ENCODE measurements at regions not wholly inside any gene's neighbourhood (a gene's known extent, or its start where the extent isn't known, plus 50 kb on each side); places are given as distances from the start of the nearest gene placed in this dataset.

- no peak for TF ChIP-seq TAF1 (IDR thresholded peaks at IDR 0.05; ENCODE audit: low read depth)
- no peak for TF ChIP-seq EP300 (conservative IDR thresholded peaks at IDR 0.05; ENCODE audit: poor library complexity, severe bottlenecking)
- TF ChIP-seq RAD21 (conservative IDR thresholded peaks at IDR 0.05): no peak
- no peak for TF ChIP-seq MXI1 (conservative IDR thresholded peaks at IDR 0.05; ENCODE audit: poor library complexity, severe bottlenecking)
- TF ChIP-seq EZH2 (IDR thresholded peaks at IDR 0.05; ENCODE audit: borderline replicate concordance, insufficient read depth, low read length, poor library complexity, severe bottlenecking): no peak
- TF ChIP-seq SMC3 (conservative IDR thresholded peaks at IDR 0.05; ENCODE audit: poor library complexity): no peak
- TF ChIP-seq REST (IDR thresholded peaks at IDR 0.05; ENCODE audit: borderline replicate concordance): no peak
- TF ChIP-seq POLR2AphosphoS5 (IDR thresholded peaks at IDR 0.05): no peak
- TF ChIP-seq CTCF (IDR thresholded peaks at IDR 0.05; ENCODE audit: poor library complexity, severe bottlenecking): no peak
- Histone ChIP-seq H2AFZ (ENCODE audit: low read depth, low read length) (no peak overlapping the region), H3K9me2 (ENCODE audit: insufficient read depth, low read length) (no peaks in the 10 kb centered on the region), H3K4me3 (ENCODE audit: low read length) (no peak overlapping the region), H3K9me3 (ENCODE audit: low read length) (no peaks in the 10 kb centered on the region), H3K79me2 (replicated peaks; ENCODE audit: insufficient read depth, low read length) (no peaks in the 10 kb centered on the region), H3F3A (ENCODE audit: insufficient read depth, low read length, poor library complexity, severe bottlenecking) (no peaks in the 10 kb centered on the region), H3K4me2 (ENCODE audit: low read length) (no peak overlapping the region), H4K20me1 (ENCODE audit: insufficient read depth) (no peaks in the 10 kb centered on the region), H3K9ac (ENCODE audit: low read length) (no peak overlapping the region), H3K36me3 (ENCODE audit: insufficient read depth, low read length) (no peaks in the 10 kb centered on the region), H3K27me3 (ENCODE audit: insufficient read depth, low read depth, low read length) (no peaks in the 10 kb centered on the region), H3K27ac (ENCODE audit: low read length) (no peak overlapping the region)
These were observed 76.3 kb downstream of the BUD13 start for GRCh38 chr11:116696381-116696941.

GRCh38 chr11:116695657-116696254, 77.0 kb downstream of the BUD13 start:
- Histone ChIP-seq H3K9me3 (ENCODE audit: low read length) (no peaks in the 10 kb centered on the region), H3K36me3 (ENCODE audit: insufficient read depth, low read length) (no peaks in the 10 kb centered on the region), H4K20me1 (ENCODE audit: insufficient read depth) (no peaks in the 10 kb centered on the region), H3K27ac (ENCODE audit: low read length) (no peak overlapping the region), H3K27me3 (ENCODE audit: insufficient read depth, low read depth, low read length) (no peaks in the 10 kb centered on the region), H3K4me2 (ENCODE audit: low read length) (no peak overlapping the region), H3K79me2 (replicated peaks; ENCODE audit: insufficient read depth, low read length) (no peaks in the 10 kb centered on the region), H3K9ac (ENCODE audit: low read length) (no peak overlapping the region), H2AFZ (ENCODE audit: low read depth, low read length) (no peak overlapping the region), H3K4me3 (ENCODE audit: low read length) (no peak overlapping the region), H3K9me2 (ENCODE audit: insufficient read depth, low read length) (no peaks in the 10 kb centered on the region), H3F3A (ENCODE audit: insufficient read depth, low read length, poor library complexity, severe bottlenecking) (no peaks in the 10 kb centered on the region)
- TF ChIP-seq SMC3 (conservative IDR thresholded peaks at IDR 0.05; ENCODE audit: poor library complexity): no peak
- no peak for TF ChIP-seq TAF1 (IDR thresholded peaks at IDR 0.05; ENCODE audit: low read depth)
- TF ChIP-seq RAD21 (conservative IDR thresholded peaks at IDR 0.05): no peak
- TF ChIP-seq CTCF (IDR thresholded peaks at IDR 0.05; ENCODE audit: poor library complexity, severe bottlenecking): no peak
- TF ChIP-seq MXI1 (conservative IDR thresholded peaks at IDR 0.05; ENCODE audit: poor library complexity, severe bottlenecking): no peak
- no peak for TF ChIP-seq POLR2AphosphoS5 (IDR thresholded peaks at IDR 0.05)
- no peak for TF ChIP-seq EP300 (conservative IDR thresholded peaks at IDR 0.05; ENCODE audit: poor library complexity, severe bottlenecking)
- TF ChIP-seq REST (IDR thresholded peaks at IDR 0.05; ENCODE audit: borderline replicate concordance): no peak
- TF ChIP-seq EZH2 (IDR thresholded peaks at IDR 0.05; ENCODE audit: borderline replicate concordance, insufficient read depth, low read length, poor library complexity, severe bottlenecking): no peak

All from neural cell (in vitro differentiated cells).